Neuronal stem cell (in vitro differentiated cells): ENCODE measurements at regions not wholly inside any gene's neighbourhood (a gene's known extent, or its start where the extent isn't known, plus 50 kb on each side); places are given as distances from the start of the nearest gene placed in this dataset.

Experiments
- DNase-seq: peaks from one replicate; pipeline ENCODE4 v3.0.0-alpha.2; 2013; ENCODE audit warnings: low spot score
- H2AFZ ChIP-seq: one replicate; pipeline ENCODE4 v1.6.1; 2013; ENCODE audit warnings: mild to moderate bottlenecking, low read length, inconsistent platforms
- H2AK5ac ChIP-seq: 2 replicates; pipeline ENCODE4 v1.6.1; 2013; ENCODE audit warnings: low read depth, mild to moderate bottlenecking, inconsistent platforms, low read length, moderate library complexity, mixed read lengths
- H2BK120ac ChIP-seq: 2 replicates; pipeline ENCODE4 v1.6.1; 2013; ENCODE audit warnings: low read depth, mild to moderate bottlenecking, inconsistent platforms, low read length, moderate library complexity, mixed read lengths
- H2BK12ac ChIP-seq: one replicate; pipeline ENCODE4 v1.6.1; 2013; ENCODE audit warnings: low read length, inconsistent platforms
- H2BK15ac ChIP-seq: 2 replicates; pipeline ENCODE4 v1.6.1; 2013; ENCODE audit warnings: mild to moderate bottlenecking, low read length, inconsistent platforms, mixed read lengths
- H2BK5ac ChIP-seq: one replicate; pipeline ENCODE4 v1.6.1; 2013; ENCODE audit warnings: inconsistent platforms, mild to moderate bottlenecking, low read length, moderate library complexity
- H3K14ac ChIP-seq: one replicate; pipeline ENCODE4 v1.6.1; 2013; ENCODE audit warnings: low read length, inconsistent platforms
- H3K18ac ChIP-seq: 2 replicates; pipeline ENCODE4 v1.6.1; 2013; ENCODE audit warnings: low read length, inconsistent platforms
- H3K23ac ChIP-seq: 2 replicates; pipeline ENCODE4 v1.6.1; 2013; ENCODE audit warnings: low read depth, mild to moderate bottlenecking, mixed read lengths, low read length, inconsistent platforms; ENCODE audit not compliant: poor library complexity
- H3K27ac ChIP-seq: replicated peaks from 3 replicates; pipeline ENCODE4 v1.5.1; 2013; ENCODE audit warnings: low read length, inconsistent platforms
- H3K27me3 ChIP-seq, 3 experiments: 2 replicates each; pipeline ENCODE4 v1.6.1; 2013; ENCODE audit warnings: low read length in 3 of 3, mild to moderate bottlenecking in 2 of 3, inconsistent platforms in 1 of 3, low read depth in 1 of 3, mixed read lengths in 1 of 3, moderate library complexity in 1 of 3; ENCODE audit not compliant: control insufficient read depth in 3 of 3, insufficient read depth in 3 of 3
- H3K36me3 ChIP-seq, 2 donors: replicated peaks in 1 of 2; 2 replicates each; pipeline ENCODE4 v1.6.1; 2013; ENCODE audit warnings: low read length in 2 of 2; ENCODE audit not compliant: control insufficient read depth in 2 of 2, insufficient read depth in 2 of 2
- H3K4ac ChIP-seq: 2 replicates; pipeline ENCODE4 v1.6.1; 2013; ENCODE audit warnings: inconsistent platforms, mild to moderate bottlenecking, low read length, moderate library complexity
- H3K4me1 ChIP-seq, 2 donors: 1 replicate in 1 of 2; 2 replicates in 1 of 2; pipeline ENCODE4 v1.6.1; 2013; ENCODE audit warnings: low read length in 2 of 2, low read depth in 1 of 2; ENCODE audit not compliant: control insufficient read depth in 2 of 2, insufficient read depth in 1 of 2
- H3K4me2 ChIP-seq: one replicate; pipeline ENCODE4 v1.6.1; 2013; ENCODE audit warnings: mild to moderate bottlenecking, low read length, inconsistent platforms; ENCODE audit not compliant: insufficient read depth, poor library complexity, severe bottlenecking
- H3K4me3 ChIP-seq, 2 donors: 2 replicates each; pipeline ENCODE4 v1.5.1; 2013; ENCODE audit warnings: low read length in 2 of 2, mild to moderate bottlenecking in 2 of 2, inconsistent platforms in 1 of 2, moderate library complexity in 1 of 2
- H3K79me1 ChIP-seq: one replicate; pipeline ENCODE4 v1.6.1; 2013; ENCODE audit warnings: low read depth, mild to moderate bottlenecking, inconsistent platforms, low read length, moderate library complexity
- H3K9ac ChIP-seq: one replicate; pipeline ENCODE4 v1.6.1; 2013; ENCODE audit warnings: mild to moderate bottlenecking, low read depth, low read length, inconsistent platforms; ENCODE audit not compliant: poor library complexity
- H3K9me3 ChIP-seq, 2 donors: replicated peaks in 1 of 2; 2 replicates each; pipeline versions ENCODE3 to v1.6.1; 2013; ENCODE audit warnings: low read length in 2 of 2, mild to moderate bottlenecking in 2 of 2, inconsistent platforms in 1 of 2, low read depth in 1 of 2, mixed read lengths in 1 of 2, moderate library complexity in 1 of 2; ENCODE audit not compliant: control insufficient read depth in 2 of 2, insufficient read depth in 1 of 2
- H4K8ac ChIP-seq: one replicate; pipeline ENCODE4 v1.6.1; 2013; ENCODE audit warnings: low read depth, mild to moderate bottlenecking, inconsistent platforms, low read length, moderate library complexity
- H4K91ac ChIP-seq: one replicate; pipeline ENCODE4 v1.6.1; 2013; ENCODE audit warnings: low read length, low read depth, mild to moderate bottlenecking, inconsistent platforms; ENCODE audit not compliant: poor library complexity
- WGBS, 2 donors: extraction: QIAGEN DNeasy Blood & Tissue Kit; methylation state at CpG; one replicate each; pipeline ENCODE4 v1.1.7; 2013; ENCODE audit warnings: missing lambda C conversion rate in 2 of 2, mixed read lengths in 1 of 2; ENCODE audit not compliant: insufficient read length in 2 of 2, insufficient replicate concordance in 1 of 2; ENCODE audit errors: extremely low coverage in 2 of 2; 5-methylcytosine and 5-hydroxymethylcytosine counted together

- no peak overlapping the region for H2AFZ ChIP-seq
- H3K4me1 ChIP-seq: peaks cover 8 to 16% of the 10 kb centered on the region in 2 donors
- WGBS, 2 donors: no CpG with 5 or more reads among the region's 5 CpGs
These were observed 163.2 kb upstream of the MYCN start for GRCh38 chr2:15776992-15777702.

DNA sequence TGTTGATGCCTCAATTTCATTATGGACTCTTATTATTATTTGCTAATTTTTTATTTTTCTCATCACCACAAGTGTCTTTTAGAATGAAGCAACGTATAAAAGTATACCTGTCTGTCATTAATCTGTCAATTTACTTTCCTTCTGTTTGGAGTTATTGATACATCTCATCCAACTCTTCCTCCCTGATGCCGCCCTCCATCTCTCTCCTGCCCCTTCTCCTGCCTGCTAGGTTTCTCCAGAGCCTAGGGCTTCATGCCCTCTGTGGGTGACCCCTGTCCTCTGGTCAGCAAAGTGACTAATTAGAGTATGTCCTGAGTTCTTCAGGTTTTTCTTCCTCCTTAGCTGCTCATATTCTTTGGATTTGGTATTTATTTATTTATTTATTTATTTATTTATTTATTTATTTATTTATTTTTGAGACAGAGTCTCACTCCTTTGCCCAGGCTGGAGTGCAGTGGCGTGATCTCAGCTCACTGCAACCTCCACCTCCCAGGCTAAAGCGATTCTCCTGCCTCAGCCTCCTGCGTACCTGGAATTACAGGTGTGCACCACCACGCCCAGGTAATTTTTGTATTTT is 162.5 kb upstream of the MYCN start:
- Histone ChIP-seq H2AFZ (no peak overlapping the region), H4K8ac (no peak overlapping the region), H3K18ac (no peak overlapping the region), H3K27me3 (no peaks in the 10 kb centered on the region), H2BK5ac (no peak overlapping the region), H2BK120ac (no peak overlapping the region), H3K4me2 (no peak overlapping the region), H2AK5ac (no peak overlapping the region), H3K4ac (no peak overlapping the region), H3K36me3 (no peaks in the 10 kb centered on the region), H3K4me3 (no peak overlapping the region), H3K9me3 (no peaks in the 10 kb centered on the region), H3K14ac (no peak overlapping the region), H3K27ac (no peak overlapping the region), H3K4me1 (peaks cover 8 to 18% of the 10 kb centered on the region in 2 donors), H4K91ac (no peak overlapping the region), H3K79me1 (no peaks in the 10 kb centered on the region), H2BK12ac (no peak overlapping the region), H2BK15ac (no peak overlapping the region), H3K9ac (no peak overlapping the region), H3K23ac (no peak overlapping the region)
- no peak for DNase-seq
- WGBS, 2 donors: no CpG with 5 or more reads among the region's 6 CpGs

More at GRCh38 chr2:15776992-15777702, 163.2 kb upstream of the MYCN start:
- no peak for DNase-seq
- Histone ChIP-seq H3K4me2 (no peak overlapping the region), H3K23ac (no peak overlapping the region), H2BK12ac (no peak overlapping the region), H4K8ac (no peak overlapping the region), H3K27me3 (no peaks in the 10 kb centered on the region), H2BK120ac (no peak overlapping the region), H2BK15ac (no peak overlapping the region), H3K36me3 (no peaks in the 10 kb centered on the region), H2AK5ac (no peak overlapping the region), H3K14ac (no peak overlapping the region), H3K79me1 (no peaks in the 10 kb centered on the region), H3K18ac (no peak overlapping the region), H4K91ac (no peak overlapping the region), H3K4me3 (no peak overlapping the region), H2BK5ac (no peak overlapping the region), H3K27ac (no peak overlapping the region), H3K9me3 (no peaks in the 10 kb centered on the region), H3K9ac (no peak overlapping the region), H3K4ac (no peak overlapping the region)

- Histone ChIP-seq H3K4me3 (no peak overlapping the region), H2AK5ac (no peak overlapping the region), H4K91ac (no peak overlapping the region), H3K4me2 (no peak overlapping the region), H3K14ac (no peak overlapping the region), H2BK5ac (no peak overlapping the region), H3K9me3 (no peaks in the 10 kb centered on the region), H3K36me3 (no peaks in the 10 kb centered on the region), H2AFZ (no peak overlapping the region), H3K79me1 (no peaks in the 10 kb centered on the region), H3K23ac (no peak overlapping the region), H3K9ac (no peak overlapping the region), H4K8ac (no peak overlapping the region), H3K4ac (no peak overlapping the region), H2BK120ac (no peak overlapping the region), H2BK15ac (no peak overlapping the region), H3K18ac (no peak overlapping the region), H3K27me3 (no peaks in the 10 kb centered on the region), H3K27ac (no peak overlapping the region), H2BK12ac (no peak overlapping the region), H3K4me1 (peaks cover 8 to 18% of the 10 kb centered on the region in 2 donors)
- no peak for DNase-seq
- WGBS, 2 donors: no CpG with 5 or more reads among the region's 7 CpGs
These were observed 161.7 kb upstream of the MYCN start for GRCh38 chr2:15778529-15779219.

- H4K8ac ChIP-seq: no peak overlapping the region
- no peak overlapping the region for H4K91ac ChIP-seq
- no peak overlapping the region for H2AFZ ChIP-seq
- H2BK15ac ChIP-seq: no peak overlapping the region
- no peak overlapping the region for H3K4ac ChIP-seq
- no peaks in the 10 kb centered on the region for H3K9me3 ChIP-seq
- H3K4me3 ChIP-seq: no peak overlapping the region
- H3K9ac ChIP-seq: no peak overlapping the region
- WGBS, 2 donors: no CpG with 5 or more reads among the region's 7 CpGs
- H3K23ac ChIP-seq: no peak overlapping the region
- H2BK120ac ChIP-seq: no peak overlapping the region
- H2BK5ac ChIP-seq: no peak overlapping the region
- no peak overlapping the region for H3K27ac ChIP-seq
- H3K18ac ChIP-seq: no peak overlapping the region
- H2AK5ac ChIP-seq: no peak overlapping the region
- DNase-seq: no peak
- H2BK12ac ChIP-seq: no peak overlapping the region
- no peaks in the 10 kb centered on the region for H3K27me3 ChIP-seq
- H3K36me3 ChIP-seq: no peaks in the 10 kb centered on the region
- H3K4me2 ChIP-seq: no peak overlapping the region
- H3K4me1 ChIP-seq: peaks cover 8 to 18% of the 10 kb centered on the region in 2 donors
- H3K79me1 ChIP-seq: no peaks in the 10 kb centered on the region
- no peak overlapping the region for H3K14ac ChIP-seq
These were observed 160.8 kb upstream of the MYCN start for GRCh38 chr2:15779381-15780041.
